ENCODE measurements at regions not wholly inside any gene's neighbourhood (a gene's known extent, or its start where the extent isn't known, plus 50 kb on each side); places are given as distances from the start of the nearest gene placed in this dataset.
A peak's percentile ranks its signal among the peaks of the same experiment; 100 is the strongest.

- no peak for DNase-seq (ENCODE audit: low read depth in 2 of 3, low spot score in 2 of 3)
These were observed 184.0 kb downstream of the CYLD start for GRCh38 chr16:50925758-50926357.

GRCh38 chr16:50924759-50925545, 183.1 kb downstream of the CYLD start:
- no peak for DNase-seq (ENCODE audit: low read depth in 2 of 3, low spot score in 2 of 3)

- DNase-seq (ENCODE audit: low read depth in 2 of 3, low spot score in 2 of 3): no peak
These were observed 176.2 kb downstream of the CYLD start for GRCh38 chr16:50917950-50918703.

- no peak for DNase-seq (ENCODE audit: low read depth in 2 of 3, low spot score in 2 of 3)
These were observed 174.2 kb downstream of the CYLD start for GRCh38 chr16:50916040-50916439.

- no peak for DNase-seq (ENCODE audit: low read depth in 2 of 3, low spot score in 2 of 3)
These were observed 173.2 kb downstream of the CYLD start for GRCh38 chr16:50915120-50915519.

GRCh38 chr16:50910736-50911100, 168.8 kb downstream of the CYLD start:
- no peak for DNase-seq (ENCODE audit: low read depth in 2 of 3, low spot score in 2 of 3)

GRCh38 chr16:50909831-50910735, 168.2 kb downstream of the CYLD start:
- no peak for DNase-seq (ENCODE audit: low read depth in 2 of 3, low spot score in 2 of 3)

- DNase-seq (ENCODE audit: low read depth in 2 of 3, low spot score in 2 of 3): no peak
These were observed 166.6 kb downstream of the CYLD start for GRCh38 chr16:50908468-50908867.

- no peak for DNase-seq (ENCODE audit: low read depth in 2 of 3, low spot score in 2 of 3)
These were observed 164.6 kb downstream of the CYLD start for GRCh38 chr16:50906454-50906853.

GRCh38 chr16:50902457-50902856, 160.6 kb downstream of the CYLD start:
- no peak for DNase-seq (ENCODE audit: low read depth in 2 of 3, low spot score in 2 of 3)

GRCh38 chr16:50901062-50901461, 159.2 kb downstream of the CYLD start:
- DNase-seq (ENCODE audit: low read depth in 2 of 3, low spot score in 2 of 3): no peak

GRCh38 chr16:50900391-50900942, 158.6 kb downstream of the CYLD start:
- no peak for DNase-seq (ENCODE audit: low read depth in 2 of 3, low spot score in 2 of 3)

GRCh38 chr16:50899951-50900350, 158.1 kb downstream of the CYLD start:
- DNase-seq (ENCODE audit: low read depth in 2 of 3, low spot score in 2 of 3): no peak

GRCh38 chr16:50889746-50890145, 147.9 kb downstream of the CYLD start:
- no peak for DNase-seq (ENCODE audit: low read depth in 2 of 3, low spot score in 2 of 3)

GRCh38 chr16:50889276-50889675, 147.4 kb downstream of the CYLD start:
- DNase-seq (ENCODE audit: low read depth in 2 of 3, low spot score in 2 of 3): no peak

- no peak for DNase-seq (ENCODE audit: low read depth in 2 of 3, low spot score in 2 of 3)
These were observed 146.8 kb downstream of the CYLD start for GRCh38 chr16:50888486-50889261.

- no peak for DNase-seq (ENCODE audit: low read depth in 2 of 3, low spot score in 2 of 3)
These were observed 145.8 kb downstream of the CYLD start for GRCh38 chr16:50887500-50888298.

GRCh38 chr16:50884066-50884860, 142.4 kb downstream of the CYLD start:
- DNase-seq (ENCODE audit: low read depth in 2 of 3, low spot score in 2 of 3): peak in 1 of 3 experiments; percentile 36

Measured in activated CD8-positive, alpha-beta memory T cell treated with anti-CD3 and anti-CD28 coated beads for 48 hours (primary cell).